ENCODE measurements at regions not wholly inside any gene's neighbourhood (a gene's known extent, or its start where the extent isn't known, plus 50 kb on each side); places are given as distances from the start of the nearest gene placed in this dataset.
"Not testable (repeated sequence)": the region's sequence is repeated elsewhere in the genome, so short reads cannot be mapped to it uniquely, and the experiment has no call there.

GRCh38 chr2:236632295-236633218 lies 62.9 kb downstream of the ACKR3 start:
- DNase-seq (ENCODE audit: low read depth in 4 of 4, low spot score in 3 of 4), result no peak

- no peak for DNase-seq (ENCODE audit: low read depth in 4 of 4, low spot score in 3 of 4)
These were observed 63.6 kb downstream of the ACKR3 start for GRCh38 chr2:236633219-236633570.

GRCh38 chr2:236633775-236634560 lies 64.3 kb downstream of the ACKR3 start:
- peak; percentile 35 to 56 (median 46) for DNase-seq (ENCODE audit: low read depth in 4 of 4, low spot score in 3 of 4)

GRCh38 chr2:236636261-236636660 lies 66.6 kb downstream of the ACKR3 start:
- DNase-seq (ENCODE audit: low read depth in 4 of 4, low spot score in 3 of 4), result no peak

GRCh38 chr2:236636714-236637470 lies 67.3 kb downstream of the ACKR3 start:
- no peak for DNase-seq (ENCODE audit: low read depth in 4 of 4, low spot score in 3 of 4)

GRCh38 chr2:236637686-236638569 lies 68.3 kb downstream of the ACKR3 start:
- no peak for DNase-seq (ENCODE audit: low read depth in 4 of 4, low spot score in 3 of 4)

GRCh38 chr2:236638707-236639106 lies 69.1 kb downstream of the ACKR3 start:
- no peak for DNase-seq (ENCODE audit: low read depth in 4 of 4, low spot score in 3 of 4)

GRCh38 chr2:236639461-236640235 lies 70.0 kb downstream of the ACKR3 start:
- DNase-seq (ENCODE audit: low read depth in 4 of 4, low spot score in 3 of 4), result no peak

GRCh38 chr2:236641051-236641726 lies 71.6 kb downstream of the ACKR3 start:
- DNase-seq (ENCODE audit: low read depth in 4 of 4, low spot score in 3 of 4), result no peak

GRCh38 chr2:236642125-236642524 lies 72.5 kb downstream of the ACKR3 start:
- DNase-seq (ENCODE audit: low read depth in 4 of 4, low spot score in 3 of 4), result no peak

- DNase-seq (ENCODE audit: low read depth in 4 of 4, low spot score in 3 of 4), result no peak
These were observed 73.1 kb downstream of the ACKR3 start for GRCh38 chr2:236642584-236643291.

- no peak for DNase-seq (ENCODE audit: low read depth in 4 of 4, low spot score in 3 of 4)
These were observed 73.9 kb downstream of the ACKR3 start for GRCh38 chr2:236643480-236643879.

GRCh38 chr2:236644067-236644466 lies 74.4 kb downstream of the ACKR3 start:
- no peak for DNase-seq (ENCODE audit: low read depth in 4 of 4, low spot score in 3 of 4)

- DNase-seq (ENCODE audit: low read depth in 4 of 4, low spot score in 3 of 4), result no peak
These were observed 74.9 kb downstream of the ACKR3 start for GRCh38 chr2:236644502-236644911.

- DNase-seq (ENCODE audit: low read depth in 4 of 4, low spot score in 3 of 4), result not testable (repeated sequence)
These were observed 75.5 kb downstream of the ACKR3 start for GRCh38 chr2:236645141-236645540.

- no peak for DNase-seq (ENCODE audit: low read depth in 4 of 4, low spot score in 3 of 4)
These were observed 76.8 kb downstream of the ACKR3 start for GRCh38 chr2:236646441-236646840.

- DNase-seq (ENCODE audit: low read depth in 4 of 4, low spot score in 3 of 4), result no peak
These were observed 77.2 kb downstream of the ACKR3 start for GRCh38 chr2:236646871-236647270.

GRCh38 chr2:236647621-236648020 lies 78.0 kb downstream of the ACKR3 start:
- DNase-seq (ENCODE audit: low read depth in 4 of 4, low spot score in 3 of 4), result no peak
